Kidney (tissue), 13 donors: ENCODE measurements at regions not wholly inside any gene's neighbourhood (a gene's known extent, or its start where the extent isn't known, plus 50 kb on each side); places are given as distances from the start of the nearest gene placed in this dataset.

ENCODE experiments used
- DNase-seq, 5 donors: peaks; one replicate each; pipeline ENCODE4 v3.0.0-alpha.2; 2013 to 2020
- FAIRE-seq: peaks from 2 replicates; lab custom pipeline; 2012; peaks lifted over from hg19 to GRCh38; lab: Jason Lieb, UNC
- H3K27ac ChIP-seq, 2 donors: one replicate each; pipeline ENCODE4 v1.7.0; 2013; ENCODE audit warnings: low read depth in 2 of 2, low read length in 2 of 2, inconsistent platforms in 1 of 2
- H3K27me3 ChIP-seq: one replicate; pipeline ENCODE4 v1.7.1; 2013; ENCODE audit warnings: low read length, inconsistent platforms; ENCODE audit not compliant: control insufficient read depth, insufficient read depth
- H3K36me3 ChIP-seq, 3 donors: one replicate each; pipeline versions ENCODE4 v1.7.0 to v1.7.1; 2013; ENCODE audit warnings: low read length in 3 of 3, control low read depth in 1 of 3, inconsistent platforms in 1 of 3; ENCODE audit not compliant: insufficient read depth in 3 of 3, control insufficient read depth in 2 of 3
- H3K4me1 ChIP-seq, 3 donors: one replicate each; pipeline versions ENCODE4 v1.7.0 to v1.7.1; 2013; ENCODE audit warnings: low read length in 3 of 3, inconsistent platforms in 1 of 3, low read depth in 1 of 3; ENCODE audit not compliant: control insufficient read depth in 2 of 3, insufficient read depth in 2 of 3
- H3K4me3 ChIP-seq, 3 donors: one replicate each; pipeline versions ENCODE4 v1.7.0 to v1.8.1; 2013; ENCODE audit warnings: low read length in 3 of 3, control low read depth in 1 of 3, inconsistent platforms in 1 of 3
- H3K9ac ChIP-seq, 3 donors: one replicate each; pipeline versions ENCODE4 v1.7.0 to v1.7.1; 2013; ENCODE audit warnings: low read length in 3 of 3, control low read depth in 1 of 3, inconsistent platforms in 1 of 3
- H3K9me3 ChIP-seq, 3 donors: one replicate each; pipeline versions ENCODE4 v1.7.0 to v1.7.1; 2013; ENCODE audit warnings: low read length in 3 of 3, control low read depth in 1 of 3, inconsistent platforms in 1 of 3; ENCODE audit not compliant: control insufficient read depth in 2 of 3, insufficient read depth in 1 of 3
- intact Hi-C: fragments of 100-400 bp; cut with DNase I; formaldehyde crosslinking; loops from one replicate; pipeline ENCODE4 v1.11.1; 2022
- TF ChIP-seq, protein P1 (sequence below): IDR thresholded peaks from 3 replicates; pipeline ENCODE4 v1.5.1; 2012; ENCODE audit warnings: mild to moderate bottlenecking, moderate library complexity, borderline replicate concordance; ENCODE audit not compliant: insufficient read depth; ENCODE audit errors: extremely low read depth
- donor health status: control.
- donor health status: control.
- donor health status: control.
- donor health status: control.
- donor health status: control.
- donor health status: DM: yes; HTN: yes; CAD: no.
- donor health status: Normal renal cell carcinoma (clear cell type).

DNA sequence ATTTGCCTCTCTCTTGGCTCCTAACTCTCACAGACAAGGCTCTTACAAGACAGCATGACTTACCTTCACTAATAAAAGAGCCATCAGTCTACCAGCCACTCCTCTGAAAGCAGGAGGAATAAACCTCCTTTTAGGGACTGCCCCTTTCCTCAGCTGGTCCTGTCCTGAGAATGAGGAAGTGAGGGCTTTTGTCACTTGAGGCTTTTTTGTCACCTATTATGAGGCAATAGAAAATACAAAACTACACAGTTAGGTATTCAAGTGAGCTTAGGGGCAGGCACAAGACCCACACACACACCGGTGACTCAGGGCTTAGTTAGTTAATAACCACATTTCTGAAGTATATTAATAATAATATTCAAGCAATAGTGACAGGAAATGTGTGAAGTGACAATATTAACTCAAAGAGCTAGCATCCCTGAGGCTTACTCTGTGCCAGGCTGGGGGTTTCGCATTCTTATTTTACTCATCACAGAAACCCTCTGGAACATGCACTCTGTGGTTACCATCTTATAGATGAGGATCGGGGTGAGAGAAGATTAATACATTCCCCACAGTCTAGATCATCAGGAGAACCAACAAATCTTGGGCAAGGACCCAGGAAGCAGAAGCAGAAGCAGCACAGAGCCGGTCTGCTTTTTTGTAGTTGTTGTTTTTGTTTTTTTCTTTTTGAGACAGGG, 379.9 kb downstream of the LIG4 start:
- Histone ChIP-seq H3K27me3 (no peaks in the 10 kb centered on the region), H3K9me3 (no peaks in the 10 kb centered on the region), H3K4me1 (no peaks in the 10 kb centered on the region), H3K36me3 (no peaks in the 10 kb centered on the region), H3K9ac (no peak overlapping the region), H3K27ac (no peak overlapping the region), H3K4me3 (no peak overlapping the region)
- no peak for DNase-seq
- FAIRE-seq, result no peak
- TF ChIP-seq, protein P1, sequence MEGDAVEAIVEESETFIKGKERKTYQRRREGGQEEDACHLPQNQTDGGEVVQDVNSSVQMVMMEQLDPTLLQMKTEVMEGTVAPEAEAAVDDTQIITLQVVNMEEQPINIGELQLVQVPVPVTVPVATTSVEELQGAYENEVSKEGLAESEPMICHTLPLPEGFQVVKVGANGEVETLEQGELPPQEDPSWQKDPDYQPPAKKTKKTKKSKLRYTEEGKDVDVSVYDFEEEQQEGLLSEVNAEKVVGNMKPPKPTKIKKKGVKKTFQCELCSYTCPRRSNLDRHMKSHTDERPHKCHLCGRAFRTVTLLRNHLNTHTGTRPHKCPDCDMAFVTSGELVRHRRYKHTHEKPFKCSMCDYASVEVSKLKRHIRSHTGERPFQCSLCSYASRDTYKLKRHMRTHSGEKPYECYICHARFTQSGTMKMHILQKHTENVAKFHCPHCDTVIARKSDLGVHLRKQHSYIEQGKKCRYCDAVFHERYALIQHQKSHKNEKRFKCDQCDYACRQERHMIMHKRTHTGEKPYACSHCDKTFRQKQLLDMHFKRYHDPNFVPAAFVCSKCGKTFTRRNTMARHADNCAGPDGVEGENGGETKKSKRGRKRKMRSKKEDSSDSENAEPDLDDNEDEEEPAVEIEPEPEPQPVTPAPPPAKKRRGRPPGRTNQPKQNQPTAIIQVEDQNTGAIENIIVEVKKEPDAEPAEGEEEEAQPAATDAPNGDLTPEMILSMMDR, result no peak
- intact Hi-C loops, result no loop called here

DNA sequence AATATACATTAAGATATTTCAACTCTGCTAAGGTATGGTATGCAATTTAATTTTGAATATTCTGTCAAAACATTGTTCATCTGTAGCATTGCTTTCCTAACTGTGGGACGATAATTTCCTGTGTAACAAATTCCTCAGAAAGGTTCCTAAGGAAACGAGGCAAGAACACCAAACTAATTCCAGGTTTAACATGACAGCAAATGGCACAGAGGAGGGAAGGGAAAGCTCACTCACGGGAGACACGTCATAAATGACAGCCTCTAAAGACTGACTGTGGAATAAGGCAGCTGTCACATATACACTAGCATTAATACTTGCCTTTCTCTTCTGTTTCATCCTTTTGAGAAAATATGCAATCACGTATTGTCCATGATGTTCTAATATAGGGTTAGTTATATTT, 380.6 kb downstream of the LIG4 start:
- DNase-seq (no peak), FAIRE-seq (no peak)
- TF ChIP-seq, protein P1, result no peak
- no peak overlapping the region for H3K27ac ChIP-seq
- no peaks in the 10 kb centered on the region for H3K27me3 ChIP-seq
- no peak overlapping the region for H3K4me3 ChIP-seq
- no peak overlapping the region for H3K9ac ChIP-seq
- H3K9me3 ChIP-seq, result no peaks in the 10 kb centered on the region
- intact Hi-C loops, result no loop called here
- H3K36me3 ChIP-seq, result no peaks in the 10 kb centered on the region
- H3K4me1 ChIP-seq, result no peaks in the 10 kb centered on the region

DNA sequence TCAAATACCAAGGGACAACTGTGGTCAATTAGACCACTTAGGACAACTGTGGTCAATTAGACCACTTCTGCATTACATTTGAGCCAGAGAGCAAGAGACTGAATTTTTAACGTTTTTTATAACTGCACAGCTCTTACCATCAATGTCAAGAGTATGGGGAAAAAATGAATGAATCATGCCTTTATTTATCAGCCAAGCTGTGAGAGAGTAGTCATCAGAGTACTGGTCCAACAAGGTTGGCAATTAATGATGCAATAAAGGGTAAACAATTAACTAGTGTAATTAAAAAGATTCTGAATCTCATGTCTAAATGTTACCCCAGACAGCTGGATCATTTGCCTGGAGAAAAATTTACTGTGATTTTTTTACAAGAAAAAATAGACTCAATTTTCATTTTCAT, 381.1 kb downstream of the LIG4 start:
- Histone ChIP-seq H3K9me3 (no peaks in the 10 kb centered on the region), H3K4me1 (no peaks in the 10 kb centered on the region), H3K36me3 (no peaks in the 10 kb centered on the region), H3K4me3 (no peak overlapping the region), H3K9ac (no peak overlapping the region), H3K27ac (no peak overlapping the region), H3K27me3 (no peaks in the 10 kb centered on the region)
- TF ChIP-seq, protein P1, result no peak
- intact Hi-C loops, result no loop called here
- no peak for FAIRE-seq
- no peak for DNase-seq
